Neuron (in vitro differentiated cells): ENCODE measurements at regions not wholly inside any gene's neighbourhood (a gene's known extent, or its start where the extent isn't known, plus 50 kb on each side); places are given as distances from the start of the nearest gene placed in this dataset.

Experiments
- H2AFZ ChIP-seq: one replicate; pipeline ENCODE4 v1.6.1; 2013; ENCODE audit warnings: low read depth, mild to moderate bottlenecking, inconsistent platforms, low read length, moderate library complexity
- H3K27me3 ChIP-seq: one replicate; pipeline ENCODE4 v1.6.1; 2013; ENCODE audit warnings: low read length; ENCODE audit not compliant: insufficient read depth
- H3K36me3 ChIP-seq: one replicate; pipeline ENCODE4 v1.6.1; 2013; ENCODE audit warnings: low read length; ENCODE audit not compliant: insufficient read depth
- H3K4me1 ChIP-seq: one replicate; pipeline ENCODE4 v1.6.1; 2013; ENCODE audit warnings: low read length; ENCODE audit not compliant: insufficient read depth
- H3K4me3 ChIP-seq: 2 replicates; pipeline ENCODE4 v1.5.1; 2013; ENCODE audit warnings: mild to moderate bottlenecking, low read length, moderate library complexity
- H3K9me3 ChIP-seq: one replicate; pipeline ENCODE4 v1.6.1; 2013; ENCODE audit warnings: low read length

GRCh38 chr3:59326246-59327024 is 276.6 kb upstream of the CFAP20DC start:
- Histone ChIP-seq H3K36me3 (no peaks in the 10 kb centered on the region), H2AFZ (no peak overlapping the region), H3K27me3 (no peaks in the 10 kb centered on the region), H3K4me3 (no peak overlapping the region), H3K4me1 (peaks cover 18% of the 10 kb centered on the region), H3K9me3 (no peaks in the 10 kb centered on the region)

- H3K27me3 ChIP-seq = no peaks in the 10 kb centered on the region
- H3K9me3 ChIP-seq = no peaks in the 10 kb centered on the region
- no peak overlapping the region for H2AFZ ChIP-seq
- H3K36me3 ChIP-seq = no peaks in the 10 kb centered on the region
- H3K4me1 ChIP-seq = peaks cover 27% of the 10 kb centered on the region
- H3K4me3 ChIP-seq = no peak overlapping the region
Observed at GRCh38 chr3:59321881-59322540, 272.2 kb upstream of the CFAP20DC start.

- Histone ChIP-seq H3K9me3 (no peaks in the 10 kb centered on the region), H3K27me3 (no peaks in the 10 kb centered on the region), H3K4me1 (peaks cover 24% of the 10 kb centered on the region), H3K4me3 (peak overlapping the region; percentile 2), H2AFZ (peak overlapping the region; percentile 39), H3K36me3 (no peaks in the 10 kb centered on the region)
Observed at GRCh38 chr3:59320080-59320479, 270.3 kb upstream of the CFAP20DC start.

- H2AFZ ChIP-seq = peak overlapping the region; percentile 39
- H3K36me3 ChIP-seq = no peaks in the 10 kb centered on the region
- no peak overlapping the region for H3K4me3 ChIP-seq
- H3K9me3 ChIP-seq = no peaks in the 10 kb centered on the region
- peaks cover 30% of the 10 kb centered on the region for H3K4me1 ChIP-seq
- H3K27me3 ChIP-seq = no peaks in the 10 kb centered on the region
Observed at GRCh38 chr3:59319442-59319841, 269.6 kb upstream of the CFAP20DC start.

DNA sequence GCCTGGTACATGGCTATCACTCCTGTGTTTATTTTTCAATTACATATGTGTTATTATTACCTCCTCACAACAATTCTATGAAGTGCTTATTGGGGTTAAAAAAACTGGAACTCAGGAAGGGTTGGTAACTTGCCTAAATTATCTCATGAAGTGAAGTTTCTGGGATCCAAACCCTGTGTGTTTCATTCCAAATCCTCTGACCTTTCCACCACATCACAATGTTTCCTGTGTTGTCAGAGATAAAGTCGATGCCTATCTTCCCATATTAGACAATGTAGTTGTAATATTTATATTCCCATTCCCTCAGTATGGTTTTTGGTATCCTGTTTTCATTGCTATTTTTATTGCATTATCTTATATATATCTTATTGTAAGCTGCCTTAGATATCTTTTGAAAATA is 269.1 kb upstream of the CFAP20DC start:
- no peak overlapping the region for H3K4me3 ChIP-seq
- H3K27me3 ChIP-seq = no peaks in the 10 kb centered on the region
- H2AFZ ChIP-seq = no peak overlapping the region
- no peaks in the 10 kb centered on the region for H3K9me3 ChIP-seq
- peaks cover 35% of the 10 kb centered on the region for H3K4me1 ChIP-seq
- no peaks in the 10 kb centered on the region for H3K36me3 ChIP-seq

DNA sequence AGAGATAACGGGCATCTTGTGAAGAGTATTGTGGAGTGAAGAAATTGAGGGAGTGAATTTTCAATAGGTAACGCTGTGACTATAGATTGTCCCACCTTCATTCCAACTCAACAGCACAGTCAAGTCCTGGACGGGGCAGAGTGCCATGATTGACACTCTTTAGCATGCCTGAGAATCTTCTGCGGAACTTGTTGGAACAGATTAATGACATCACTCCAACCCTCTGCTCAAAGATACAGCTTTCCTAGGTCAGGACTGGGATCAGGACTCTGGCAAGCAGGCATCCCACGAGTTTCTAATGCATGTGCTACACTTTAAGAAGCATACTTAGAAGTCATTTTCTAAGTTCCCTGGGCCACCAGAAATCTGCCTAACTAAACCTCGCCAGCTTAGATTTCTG is 267.6 kb upstream of the CFAP20DC start:
- H3K36me3 ChIP-seq = no peaks in the 10 kb centered on the region
- H2AFZ ChIP-seq = no peak overlapping the region
- H3K9me3 ChIP-seq = no peaks in the 10 kb centered on the region
- no peak overlapping the region for H3K4me3 ChIP-seq
- no peaks in the 10 kb centered on the region for H3K27me3 ChIP-seq
- peaks cover 45% of the 10 kb centered on the region for H3K4me1 ChIP-seq

- Histone ChIP-seq H3K4me3 (no peak overlapping the region), H3K27me3 (no peaks in the 10 kb centered on the region), H3K9me3 (no peaks in the 10 kb centered on the region), H2AFZ (no peak overlapping the region), H3K36me3 (no peaks in the 10 kb centered on the region), H3K4me1 (peaks cover 45% of the 10 kb centered on the region)
Observed at GRCh38 chr3:59316688-59317275, 267.0 kb upstream of the CFAP20DC start.

GRCh38 chr3:59313365-59313764 is 263.5 kb upstream of the CFAP20DC start:
- H3K27me3 ChIP-seq = no peaks in the 10 kb centered on the region
- no peak overlapping the region for H2AFZ ChIP-seq
- H3K4me3 ChIP-seq = no peak overlapping the region
- H3K9me3 ChIP-seq = no peaks in the 10 kb centered on the region
- peaks cover 26% of the 10 kb centered on the region for H3K4me1 ChIP-seq
- no peaks in the 10 kb centered on the region for H3K36me3 ChIP-seq

DNA sequence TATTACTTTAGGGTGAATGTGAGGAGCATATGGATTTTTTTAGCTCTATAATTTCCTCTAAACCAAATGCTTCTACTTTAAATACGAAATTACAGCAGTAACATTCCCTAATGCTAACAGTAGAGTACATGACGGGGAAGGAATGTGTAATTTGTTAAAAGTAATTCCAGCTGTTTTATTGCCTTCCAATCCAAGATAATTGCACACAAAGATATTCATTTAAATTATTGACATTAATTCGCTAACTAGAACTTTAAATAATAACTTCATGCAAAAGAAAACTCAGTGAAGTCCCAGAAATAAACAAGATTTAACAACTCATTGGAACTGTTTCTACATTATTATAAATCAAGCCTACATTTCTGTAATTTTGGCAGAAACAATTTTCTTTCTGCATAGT is 261.4 kb upstream of the CFAP20DC start:
- Histone ChIP-seq H3K4me1 (peaks cover 26% of the 10 kb centered on the region), H3K9me3 (no peaks in the 10 kb centered on the region), H2AFZ (no peak overlapping the region), H3K4me3 (no peak overlapping the region), H3K27me3 (no peaks in the 10 kb centered on the region), H3K36me3 (no peaks in the 10 kb centered on the region)

DNA sequence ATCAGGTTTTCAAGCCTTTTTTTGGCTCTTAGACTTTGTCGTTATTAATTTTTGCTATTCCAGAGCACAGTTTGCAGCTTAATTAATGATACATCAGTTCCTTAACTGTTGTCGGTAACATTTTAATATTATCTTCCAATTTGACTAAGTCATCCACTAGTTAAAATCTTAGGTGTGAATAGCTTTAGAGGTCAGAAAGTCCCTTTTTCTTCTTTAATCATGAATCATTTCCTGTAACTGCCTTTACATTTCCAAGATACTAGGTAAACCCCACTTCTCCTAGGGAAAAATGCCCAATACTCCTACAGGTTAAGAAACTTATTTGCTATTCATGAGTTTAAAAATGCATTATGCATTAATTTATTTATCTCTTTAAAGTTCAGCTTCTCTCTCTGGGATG is 260.9 kb upstream of the CFAP20DC start:
- H3K4me3 ChIP-seq = no peak overlapping the region

DNA sequence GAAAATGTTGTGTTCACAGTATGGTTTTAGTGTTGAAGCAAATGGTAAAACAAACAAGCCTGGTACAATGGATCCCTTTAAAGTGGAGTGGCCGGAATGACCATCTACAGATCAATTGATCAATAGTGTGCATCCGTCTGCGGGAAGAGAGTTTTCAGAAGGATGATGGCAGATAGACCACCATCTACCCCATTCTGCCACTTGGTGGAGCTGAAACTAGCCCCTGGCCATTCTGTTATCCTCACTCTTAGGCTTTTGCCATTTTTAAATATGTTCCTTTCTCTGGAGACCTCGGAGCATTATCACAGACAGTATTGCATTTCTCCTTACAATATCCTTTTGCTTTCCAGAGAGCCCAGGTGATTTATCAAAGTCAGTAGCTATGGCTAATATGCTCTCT is 258.9 kb upstream of the CFAP20DC start:
- Histone ChIP-seq H3K4me1 (peaks cover 10% of the 10 kb centered on the region), H3K36me3 (no peaks in the 10 kb centered on the region), H3K27me3 (no peaks in the 10 kb centered on the region), H3K4me3 (no peak overlapping the region), H2AFZ (no peak overlapping the region), H3K9me3 (no peaks in the 10 kb centered on the region)

More for the DNA sequence above, 260.9 kb upstream of the CFAP20DC start:
- Histone ChIP-seq H3K9me3 (no peaks in the 10 kb centered on the region), H2AFZ (no peak overlapping the region), H3K4me1 (peaks cover 26% of the 10 kb centered on the region), H3K36me3 (no peaks in the 10 kb centered on the region), H3K27me3 (no peaks in the 10 kb centered on the region)

GRCh38 chr3:59308001-59308400 is 258.2 kb upstream of the CFAP20DC start:
- H2AFZ ChIP-seq = no peak overlapping the region
- H3K27me3 ChIP-seq = no peaks in the 10 kb centered on the region
- H3K36me3 ChIP-seq = no peaks in the 10 kb centered on the region
- H3K9me3 ChIP-seq = no peaks in the 10 kb centered on the region
- H3K4me1 ChIP-seq = peaks cover 3% of the 10 kb centered on the region
- H3K4me3 ChIP-seq = no peak overlapping the region

GRCh38 chr3:59306436-59306835 is 256.6 kb upstream of the CFAP20DC start:
- Histone ChIP-seq H2AFZ (no peak overlapping the region), H3K4me1 (no peaks in the 10 kb centered on the region), H3K36me3 (no peaks in the 10 kb centered on the region), H3K9me3 (no peaks in the 10 kb centered on the region), H3K27me3 (no peaks in the 10 kb centered on the region), H3K4me3 (no peak overlapping the region)
